ENCODE measurements at regions not wholly inside any gene's neighbourhood (a gene's known extent, or its start where the extent isn't known, plus 50 kb on each side); places are given as distances from the start of the nearest gene placed in this dataset.
"Not testable (repeated sequence)": the region's sequence is repeated elsewhere in the genome, so short reads cannot be mapped to it uniquely, and the experiment has no call there.

DNA sequence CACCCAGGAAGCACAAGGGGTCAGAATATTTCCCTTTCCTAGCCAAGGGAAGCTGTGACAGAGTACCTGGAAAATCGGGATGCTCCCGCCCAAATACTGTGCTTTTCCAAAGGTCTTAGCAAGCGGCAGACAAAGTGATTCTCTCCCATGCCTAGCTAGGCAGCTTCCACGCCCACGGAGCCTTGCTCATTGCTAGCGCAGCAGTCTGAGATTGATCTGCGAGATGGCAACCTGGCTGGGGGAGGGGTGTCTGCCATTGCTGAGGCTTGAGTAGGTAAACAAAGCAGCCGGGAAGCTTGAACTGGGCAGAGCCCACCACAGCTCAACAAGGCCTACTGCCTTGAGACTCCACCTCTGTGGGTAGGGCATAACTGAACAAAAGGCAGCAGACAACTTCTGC is 1037.5 kb downstream of the RPA4 start:
- TF ChIP-seq, protein P1, sequence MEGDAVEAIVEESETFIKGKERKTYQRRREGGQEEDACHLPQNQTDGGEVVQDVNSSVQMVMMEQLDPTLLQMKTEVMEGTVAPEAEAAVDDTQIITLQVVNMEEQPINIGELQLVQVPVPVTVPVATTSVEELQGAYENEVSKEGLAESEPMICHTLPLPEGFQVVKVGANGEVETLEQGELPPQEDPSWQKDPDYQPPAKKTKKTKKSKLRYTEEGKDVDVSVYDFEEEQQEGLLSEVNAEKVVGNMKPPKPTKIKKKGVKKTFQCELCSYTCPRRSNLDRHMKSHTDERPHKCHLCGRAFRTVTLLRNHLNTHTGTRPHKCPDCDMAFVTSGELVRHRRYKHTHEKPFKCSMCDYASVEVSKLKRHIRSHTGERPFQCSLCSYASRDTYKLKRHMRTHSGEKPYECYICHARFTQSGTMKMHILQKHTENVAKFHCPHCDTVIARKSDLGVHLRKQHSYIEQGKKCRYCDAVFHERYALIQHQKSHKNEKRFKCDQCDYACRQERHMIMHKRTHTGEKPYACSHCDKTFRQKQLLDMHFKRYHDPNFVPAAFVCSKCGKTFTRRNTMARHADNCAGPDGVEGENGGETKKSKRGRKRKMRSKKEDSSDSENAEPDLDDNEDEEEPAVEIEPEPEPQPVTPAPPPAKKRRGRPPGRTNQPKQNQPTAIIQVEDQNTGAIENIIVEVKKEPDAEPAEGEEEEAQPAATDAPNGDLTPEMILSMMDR (conservative IDR thresholded peaks at IDR 0.05): not testable (repeated sequence)
- not testable (repeated sequence) for TF ChIP-seq ZFX (IDR thresholded peaks at IDR 0.05)
